ENCODE measurements at regions not wholly inside any gene's neighbourhood (a gene's known extent, or its start where the extent isn't known, plus 50 kb on each side); places are given as distances from the start of the nearest gene placed in this dataset.
"Not testable (repeated sequence)": the region's sequence is repeated elsewhere in the genome, so short reads cannot be mapped to it uniquely, and the experiment has no call there.

DNA sequence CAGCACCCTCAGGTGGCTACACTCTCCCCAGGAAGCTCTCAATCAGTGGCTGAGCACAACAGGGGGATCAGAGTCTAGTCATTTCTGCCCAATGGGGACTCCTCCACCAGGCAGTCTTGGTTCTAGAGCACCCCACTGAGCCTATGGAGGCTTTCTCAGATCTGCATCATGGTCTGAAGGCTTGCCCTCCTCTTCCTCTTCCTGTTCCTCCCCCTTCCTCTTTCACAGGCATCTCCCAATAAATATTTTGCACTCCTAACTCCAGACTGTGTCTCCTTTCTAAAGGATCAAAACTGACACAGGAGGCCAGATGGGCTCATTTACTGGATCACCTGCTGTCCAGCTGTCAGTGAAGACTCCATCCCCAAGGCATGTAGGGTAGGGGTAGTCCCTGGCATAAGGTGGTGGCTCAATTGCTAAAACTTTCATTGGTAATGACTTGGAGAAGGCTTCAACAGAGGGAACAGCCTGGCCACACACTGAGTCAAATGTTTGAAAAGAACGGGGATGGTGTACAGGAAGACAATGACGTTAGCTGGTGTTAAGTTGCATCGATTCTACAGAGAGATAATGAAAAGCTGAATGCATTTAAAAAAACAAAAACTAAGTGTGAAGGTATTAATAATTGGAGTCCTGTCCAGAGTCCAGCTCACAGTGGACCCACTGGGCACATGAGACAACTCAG, 84.2 kb upstream of the SLC2A1 start:
- DNase-seq (ENCODE audit: low spot score) = no peak

- no peak for DNase-seq (ENCODE audit: low spot score)
These were observed 83.5 kb upstream of the SLC2A1 start for GRCh38 chr1:43042127-43042526.

DNA sequence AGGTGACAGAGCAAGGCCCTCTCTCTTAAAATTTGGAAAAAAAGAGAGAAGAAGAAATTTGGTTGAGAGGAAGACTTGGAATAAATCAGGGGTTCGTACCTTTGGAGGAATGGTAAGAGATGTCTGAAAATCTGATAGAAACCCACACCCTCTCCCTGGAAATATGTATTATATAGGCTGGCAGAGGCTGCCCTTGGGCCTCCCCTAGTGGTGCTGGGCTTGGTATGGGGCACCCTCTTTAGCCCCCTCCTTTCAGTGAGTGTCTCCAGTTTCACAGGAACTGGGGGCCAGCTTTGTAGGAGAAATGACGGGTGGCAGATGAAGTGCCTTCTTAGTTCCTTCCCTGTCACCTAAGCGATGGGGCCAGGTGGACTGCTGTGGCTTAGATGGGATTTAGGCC, 82.9 kb upstream of the SLC2A1 start:
- DNase-seq (ENCODE audit: low spot score) = no peak

GRCh38 chr1:43039228-43040055, 80.8 kb upstream of the SLC2A1 start:
- no peak for DNase-seq (ENCODE audit: low spot score)

DNA sequence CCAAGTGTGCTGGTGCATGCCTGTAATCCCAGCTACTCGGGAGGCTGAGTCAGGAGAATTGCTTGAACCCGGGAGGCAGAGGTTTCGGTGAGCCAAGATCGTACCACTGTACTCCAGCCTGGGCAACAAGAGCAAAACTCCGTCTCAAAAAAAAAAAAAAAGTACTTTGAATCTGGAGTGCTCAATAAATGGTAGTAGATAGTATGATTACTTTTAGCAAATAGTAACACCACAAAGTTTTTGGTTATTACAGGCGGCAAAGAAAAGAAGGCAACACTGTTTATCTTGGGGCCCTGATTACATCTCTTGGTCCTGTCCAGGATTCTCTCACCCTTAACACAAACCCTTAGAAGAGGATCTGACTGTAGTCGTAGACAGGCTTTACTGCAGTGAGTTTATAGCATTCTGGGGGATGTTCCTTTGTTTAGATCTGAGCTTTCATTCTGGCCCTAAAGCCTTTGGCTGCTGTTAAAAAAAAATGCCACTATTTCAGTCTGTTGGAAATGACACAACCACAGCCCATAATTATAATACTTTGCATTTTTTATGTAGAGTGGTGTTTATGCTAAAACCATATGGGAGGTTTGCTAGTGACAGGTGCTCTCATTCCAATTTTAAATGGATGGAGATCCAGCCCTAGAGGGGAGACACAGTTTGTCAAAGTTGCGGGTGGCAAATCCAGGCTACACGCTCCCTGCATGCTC, 79.7 kb upstream of the SLC2A1 start:
- DNase-seq (ENCODE audit: low spot score) = no peak

GRCh38 chr1:43037466-43037865, 78.8 kb upstream of the SLC2A1 start:
- DNase-seq (ENCODE audit: low spot score) = no peak

DNA sequence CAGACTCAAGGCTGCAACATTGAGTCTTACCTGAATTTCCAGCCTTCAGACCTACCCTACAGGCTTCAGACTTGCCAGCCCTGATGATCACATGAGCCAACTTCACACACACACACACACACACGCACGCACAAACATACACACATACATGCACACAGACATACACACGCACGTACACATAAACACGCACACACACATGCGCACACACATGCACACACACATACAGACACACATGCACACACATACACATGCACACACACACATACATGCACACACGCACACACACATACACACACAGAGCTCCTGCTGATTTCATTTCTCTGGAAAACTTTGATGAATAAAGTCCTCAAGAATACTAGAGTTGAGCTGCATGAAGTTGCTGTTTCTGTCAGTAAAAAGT, 78.3 kb upstream of the SLC2A1 start:
- DNase-seq (ENCODE audit: low spot score) = no peak

DNA sequence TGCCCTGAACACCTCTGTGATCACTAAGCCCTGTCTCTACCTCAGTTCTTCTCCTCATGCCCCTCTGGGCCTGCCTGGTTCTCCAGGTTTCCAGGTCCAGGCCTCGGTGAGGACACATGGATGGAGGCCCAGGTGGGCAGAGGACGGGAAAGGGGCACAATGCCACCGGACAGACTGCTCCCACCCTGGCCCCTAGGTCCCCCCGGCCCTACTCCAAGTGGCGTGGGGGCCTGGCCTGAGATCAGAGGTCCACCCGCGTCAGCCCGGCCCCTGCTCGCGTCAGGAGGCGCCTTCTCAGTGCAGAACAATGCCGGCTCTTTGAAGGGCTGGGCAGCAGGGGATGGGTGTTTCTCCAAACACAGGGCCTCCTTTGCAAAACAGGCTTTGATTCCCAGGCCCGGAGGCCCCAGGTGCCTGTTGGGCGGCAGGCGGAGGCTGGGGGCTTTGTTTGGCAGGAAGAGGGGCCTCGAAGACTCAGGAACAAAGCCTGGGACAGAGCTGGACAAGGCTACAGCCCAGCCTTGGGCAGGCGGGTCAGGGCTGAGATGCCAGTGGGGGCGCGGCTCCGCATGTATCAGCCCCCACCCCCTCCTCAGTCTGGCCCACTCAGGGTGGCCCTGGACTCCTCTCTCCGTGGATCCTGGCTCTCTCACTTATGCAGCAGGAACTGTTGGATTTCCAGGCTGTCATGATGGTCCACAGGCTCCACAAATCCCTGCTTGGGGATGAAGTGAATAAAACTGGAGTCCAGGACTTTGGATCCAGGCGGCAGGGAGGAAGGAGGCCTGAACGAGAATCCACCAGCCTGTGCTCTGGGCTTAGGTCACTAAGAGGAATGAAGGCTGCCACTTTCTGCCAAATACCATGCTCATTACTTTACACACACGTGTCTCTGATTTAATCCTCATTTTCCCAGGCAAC, 77.4 kb upstream of the SLC2A1 start:
- DNase-seq (ENCODE audit: low spot score) = no peak

DNA sequence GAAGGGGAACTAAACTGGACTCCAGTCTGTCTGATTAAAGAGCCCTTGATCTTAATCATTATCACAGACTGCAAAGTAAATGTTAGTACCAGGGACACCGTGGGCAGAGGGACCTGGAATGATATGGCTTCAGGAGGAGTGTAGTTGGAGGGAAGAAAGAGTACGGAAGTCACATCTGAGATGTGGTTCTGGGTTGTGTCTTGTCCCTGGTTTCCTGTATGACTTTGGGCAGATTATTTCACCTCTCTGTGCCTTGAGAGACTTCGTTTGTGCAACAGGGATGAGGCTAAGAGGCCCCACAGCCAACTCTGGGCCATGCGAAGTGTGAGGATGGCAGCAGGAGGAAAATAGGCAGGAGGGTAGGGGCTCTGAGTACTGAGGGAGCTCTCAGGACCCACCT, 76.1 kb upstream of the SLC2A1 start:
- no peak for DNase-seq (ENCODE audit: low spot score)

- no peak for DNase-seq (ENCODE audit: low spot score)
These were observed 75.6 kb upstream of the SLC2A1 start for GRCh38 chr1:43034195-43034658.

GRCh38 chr1:43031316-43032203, 72.9 kb upstream of the SLC2A1 start:
- no peak for DNase-seq (ENCODE audit: low spot score)

GRCh38 chr1:43024905-43025304, 66.2 kb upstream of the SLC2A1 start:
- no peak for DNase-seq (ENCODE audit: low spot score)

- DNase-seq (ENCODE audit: low spot score) = no peak
These were observed 63.1 kb upstream of the SLC2A1 start for GRCh38 chr1:43021547-43022474.

DNA sequence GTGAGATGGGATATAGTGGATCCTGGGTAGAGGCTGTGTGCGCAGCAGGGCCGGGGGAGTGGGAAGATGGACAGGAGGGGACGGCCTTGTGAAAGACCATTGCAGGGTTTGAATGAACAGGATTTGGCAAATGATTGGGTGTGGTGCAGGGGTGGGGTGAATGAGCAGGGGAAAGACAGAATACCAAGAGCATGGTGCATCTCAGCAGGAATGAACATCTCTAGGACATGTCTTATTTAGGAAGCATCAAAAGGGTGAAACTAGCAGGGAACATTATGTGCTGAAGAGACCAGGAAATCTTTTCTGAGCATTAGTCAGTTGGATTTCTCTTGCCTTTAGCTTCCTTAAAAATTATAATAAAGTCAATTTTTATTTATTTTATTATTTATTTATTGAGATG, 60.6 kb upstream of the SLC2A1 start:
- DNase-seq (ENCODE audit: low spot score) = no peak

DNA sequence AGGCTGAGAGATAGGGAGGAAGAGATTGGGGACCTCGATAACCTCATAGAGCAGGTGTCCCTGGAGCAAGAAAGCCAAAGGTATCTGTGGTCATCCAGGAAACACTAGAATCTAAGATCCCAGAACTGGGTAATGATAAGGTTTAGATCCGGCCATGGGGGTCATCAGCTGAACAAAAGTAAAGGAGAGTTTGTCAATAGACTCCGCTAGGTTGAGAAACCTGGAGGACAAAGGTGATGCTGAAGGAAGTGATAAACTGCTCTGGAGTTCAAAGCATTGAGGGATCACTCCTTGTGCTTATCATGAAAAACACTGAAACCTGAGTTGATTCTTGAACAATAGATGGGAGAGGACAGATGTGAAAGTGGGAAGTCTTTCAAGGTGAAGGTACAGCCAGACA, 59.5 kb upstream of the SLC2A1 start:
- no peak for DNase-seq (ENCODE audit: low spot score)

DNA sequence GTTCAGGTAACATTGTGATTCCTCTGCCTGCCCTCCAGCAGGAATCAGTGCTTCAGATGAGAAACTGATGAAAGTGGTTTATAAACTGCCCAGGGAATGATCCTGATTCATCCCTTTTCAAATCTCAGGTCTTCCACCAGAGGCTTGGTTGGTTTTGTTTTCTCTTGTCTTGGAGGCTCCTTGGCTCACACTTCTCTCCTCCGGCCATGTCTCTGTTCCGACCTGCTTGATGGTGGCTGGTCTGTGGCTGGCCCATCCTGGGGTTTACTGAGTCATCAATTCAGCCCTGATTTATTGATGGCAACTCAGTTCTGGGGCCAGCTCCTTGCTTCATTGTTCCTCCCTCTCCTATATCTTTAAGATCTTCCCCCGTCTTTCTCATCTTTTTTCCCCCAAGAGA, 56.6 kb upstream of the SLC2A1 start:
- no peak for DNase-seq (ENCODE audit: low spot score)

DNA sequence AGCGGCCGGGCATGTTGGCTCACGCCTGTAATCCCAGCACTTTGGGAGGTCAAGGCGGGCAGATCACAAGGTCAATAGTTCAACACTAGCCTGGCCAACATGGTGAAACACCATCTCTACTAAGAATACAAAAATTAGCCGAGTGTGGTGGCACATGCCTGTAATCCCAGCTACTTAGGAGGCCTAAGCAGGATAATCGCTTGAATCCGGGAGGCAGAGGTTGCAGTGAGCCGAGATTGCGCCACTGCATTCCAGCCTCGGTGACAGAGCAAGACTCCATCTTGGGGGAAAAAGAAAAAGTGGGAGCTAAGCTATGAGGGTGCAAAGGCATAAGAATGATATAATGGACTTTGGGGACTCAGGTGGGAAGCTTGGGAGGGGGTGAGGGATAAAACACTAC, 55.9 kb upstream of the SLC2A1 start:
- DNase-seq (ENCODE audit: low spot score) = not testable (repeated sequence)

DNA sequence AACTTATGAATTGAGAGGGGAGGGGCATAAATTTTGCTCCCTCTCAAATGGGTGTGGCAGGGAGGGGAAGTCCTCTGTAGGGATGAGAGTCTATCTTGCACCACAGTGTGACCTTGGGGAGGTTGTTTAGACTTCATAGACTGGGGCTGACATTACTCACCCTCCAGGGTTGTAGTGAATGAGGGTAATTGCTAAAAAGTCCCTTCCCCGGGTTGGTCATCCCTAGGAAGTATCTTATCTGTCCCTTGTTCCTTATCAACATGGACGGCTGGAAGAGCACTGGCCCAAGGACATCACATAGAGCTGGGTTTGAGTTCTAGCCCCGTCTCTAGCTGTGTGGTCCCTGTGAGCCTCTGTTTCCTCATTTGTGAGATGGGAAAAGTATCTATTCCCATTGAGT, 52.4 kb upstream of the SLC2A1 start:
- no peak for DNase-seq (ENCODE audit: low spot score)

- peak; percentile 9 for DNase-seq (ENCODE audit: low spot score)
These were observed 50.6 kb upstream of the SLC2A1 start for GRCh38 chr1:43009274-43009673.
